ENCODE measurements at regions not wholly inside any gene's neighbourhood (a gene's known extent, or its start where the extent isn't known, plus 50 kb on each side); places are given as distances from the start of the nearest gene placed in this dataset.

DNA sequence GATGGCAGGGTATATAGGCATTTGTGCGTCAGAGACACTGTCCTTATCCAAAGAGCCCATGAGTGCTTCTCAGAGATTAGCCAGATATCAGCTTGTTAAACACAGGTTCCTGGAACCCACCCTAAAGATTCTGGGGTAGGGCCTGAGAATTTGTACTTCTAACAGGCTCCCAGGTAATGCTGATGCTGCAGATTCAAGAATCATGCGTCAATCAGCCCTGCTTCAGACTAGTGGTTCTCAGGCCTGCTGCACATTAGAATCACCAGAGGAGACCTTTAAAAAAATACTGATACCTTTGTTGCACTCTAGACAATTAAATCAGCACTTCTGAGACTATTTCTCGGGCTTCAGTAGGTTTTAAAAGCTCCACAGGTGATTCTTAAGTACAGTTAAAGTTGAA is 369.5 kb downstream of the MFSD1 start:
- H3K9me3 ChIP-seq (ENCODE audit: low read length): no peaks in the 10 kb centered on the region
- TF ChIP-seq SMC3 (conservative IDR thresholded peaks at IDR 0.05; ENCODE audit: poor library complexity) (no peak), MXI1 (conservative IDR thresholded peaks at IDR 0.05; ENCODE audit: poor library complexity, severe bottlenecking) (no peak), EZH2 (IDR thresholded peaks at IDR 0.05; ENCODE audit: borderline replicate concordance, insufficient read depth, low read length, poor library complexity, severe bottlenecking) (no peak)
- TF ChIP-seq, protein P1, sequence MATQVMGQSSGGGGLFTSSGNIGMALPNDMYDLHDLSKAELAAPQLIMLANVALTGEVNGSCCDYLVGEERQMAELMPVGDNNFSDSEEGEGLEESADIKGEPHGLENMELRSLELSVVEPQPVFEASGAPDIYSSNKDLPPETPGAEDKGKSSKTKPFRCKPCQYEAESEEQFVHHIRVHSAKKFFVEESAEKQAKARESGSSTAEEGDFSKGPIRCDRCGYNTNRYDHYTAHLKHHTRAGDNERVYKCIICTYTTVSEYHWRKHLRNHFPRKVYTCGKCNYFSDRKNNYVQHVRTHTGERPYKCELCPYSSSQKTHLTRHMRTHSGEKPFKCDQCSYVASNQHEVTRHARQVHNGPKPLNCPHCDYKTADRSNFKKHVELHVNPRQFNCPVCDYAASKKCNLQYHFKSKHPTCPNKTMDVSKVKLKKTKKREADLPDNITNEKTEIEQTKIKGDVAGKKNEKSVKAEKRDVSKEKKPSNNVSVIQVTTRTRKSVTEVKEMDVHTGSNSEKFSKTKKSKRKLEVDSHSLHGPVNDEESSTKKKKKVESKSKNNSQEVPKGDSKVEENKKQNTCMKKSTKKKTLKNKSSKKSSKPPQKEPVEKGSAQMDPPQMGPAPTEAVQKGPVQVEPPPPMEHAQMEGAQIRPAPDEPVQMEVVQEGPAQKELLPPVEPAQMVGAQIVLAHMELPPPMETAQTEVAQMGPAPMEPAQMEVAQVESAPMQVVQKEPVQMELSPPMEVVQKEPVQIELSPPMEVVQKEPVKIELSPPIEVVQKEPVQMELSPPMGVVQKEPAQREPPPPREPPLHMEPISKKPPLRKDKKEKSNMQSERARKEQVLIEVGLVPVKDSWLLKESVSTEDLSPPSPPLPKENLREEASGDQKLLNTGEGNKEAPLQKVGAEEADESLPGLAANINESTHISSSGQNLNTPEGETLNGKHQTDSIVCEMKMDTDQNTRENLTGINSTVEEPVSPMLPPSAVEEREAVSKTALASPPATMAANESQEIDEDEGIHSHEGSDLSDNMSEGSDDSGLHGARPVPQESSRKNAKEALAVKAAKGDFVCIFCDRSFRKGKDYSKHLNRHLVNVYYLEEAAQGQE (IDR thresholded peaks at IDR 0.05; ENCODE audit: borderline replicate concordance): no peak
- TF ChIP-seq, protein P2, sequence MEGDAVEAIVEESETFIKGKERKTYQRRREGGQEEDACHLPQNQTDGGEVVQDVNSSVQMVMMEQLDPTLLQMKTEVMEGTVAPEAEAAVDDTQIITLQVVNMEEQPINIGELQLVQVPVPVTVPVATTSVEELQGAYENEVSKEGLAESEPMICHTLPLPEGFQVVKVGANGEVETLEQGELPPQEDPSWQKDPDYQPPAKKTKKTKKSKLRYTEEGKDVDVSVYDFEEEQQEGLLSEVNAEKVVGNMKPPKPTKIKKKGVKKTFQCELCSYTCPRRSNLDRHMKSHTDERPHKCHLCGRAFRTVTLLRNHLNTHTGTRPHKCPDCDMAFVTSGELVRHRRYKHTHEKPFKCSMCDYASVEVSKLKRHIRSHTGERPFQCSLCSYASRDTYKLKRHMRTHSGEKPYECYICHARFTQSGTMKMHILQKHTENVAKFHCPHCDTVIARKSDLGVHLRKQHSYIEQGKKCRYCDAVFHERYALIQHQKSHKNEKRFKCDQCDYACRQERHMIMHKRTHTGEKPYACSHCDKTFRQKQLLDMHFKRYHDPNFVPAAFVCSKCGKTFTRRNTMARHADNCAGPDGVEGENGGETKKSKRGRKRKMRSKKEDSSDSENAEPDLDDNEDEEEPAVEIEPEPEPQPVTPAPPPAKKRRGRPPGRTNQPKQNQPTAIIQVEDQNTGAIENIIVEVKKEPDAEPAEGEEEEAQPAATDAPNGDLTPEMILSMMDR (IDR thresholded peaks at IDR 0.05; ENCODE audit: poor library complexity, severe bottlenecking): no peak
- H2AFZ ChIP-seq (ENCODE audit: low read depth, low read length): no peak overlapping the region
- H3K36me3 ChIP-seq (ENCODE audit: insufficient read depth, low read length): no peaks in the 10 kb centered on the region
- H3K9me2 ChIP-seq (ENCODE audit: insufficient read depth, low read length): no peaks in the 10 kb centered on the region
- H3K4me2 ChIP-seq (ENCODE audit: low read length): no peak overlapping the region
- no peaks in the 10 kb centered on the region for H3F3A ChIP-seq (ENCODE audit: insufficient read depth, low read length, poor library complexity, severe bottlenecking)
- no peak overlapping the region for H3K9ac ChIP-seq (ENCODE audit: low read length)
- no peaks in the 10 kb centered on the region for H3K79me2 ChIP-seq (replicated peaks; ENCODE audit: insufficient read depth, low read length)
- no peak overlapping the region for H3K4me3 ChIP-seq (ENCODE audit: low read length)
- H3K27ac ChIP-seq (ENCODE audit: low read length): no peak overlapping the region
- no peaks in the 10 kb centered on the region for H3K27me3 ChIP-seq (ENCODE audit: insufficient read depth, low read depth, low read length)
- no peaks in the 10 kb centered on the region for H4K20me1 ChIP-seq (ENCODE audit: insufficient read depth)

DNA sequence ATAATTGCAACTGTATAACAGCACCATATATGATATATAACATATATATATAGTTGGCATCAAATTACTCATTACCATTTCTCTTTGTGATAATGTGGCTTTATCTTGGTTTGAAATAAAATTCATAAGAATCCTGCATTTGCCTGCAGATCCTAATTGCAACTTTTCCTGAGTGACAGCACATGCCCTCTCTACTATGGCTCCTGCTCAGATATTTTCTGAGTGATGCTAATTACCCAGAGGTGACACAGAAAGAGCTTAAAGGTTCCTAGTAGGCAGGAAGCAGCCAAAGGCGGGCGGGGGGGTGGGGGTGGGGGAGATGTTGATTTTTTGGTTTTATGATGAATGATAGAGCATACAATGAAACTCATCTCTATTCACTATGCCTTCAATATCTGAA is 370.6 kb downstream of the MFSD1 start:
- no peak overlapping the region for H2AFZ ChIP-seq (ENCODE audit: low read depth, low read length)
- H3K4me2 ChIP-seq (ENCODE audit: low read length): no peak overlapping the region
- no peaks in the 10 kb centered on the region for H4K20me1 ChIP-seq (ENCODE audit: insufficient read depth)
- TF ChIP-seq EP300 (conservative IDR thresholded peaks at IDR 0.05; ENCODE audit: poor library complexity, severe bottlenecking) (no peak), POLR2AphosphoS5 (IDR thresholded peaks at IDR 0.05) (peak; percentile 21)
- TF ChIP-seq, protein P1 (IDR thresholded peaks at IDR 0.05; ENCODE audit: borderline replicate concordance): peak; percentile 94
- H3K9me3 ChIP-seq (ENCODE audit: low read length): no peaks in the 10 kb centered on the region
- H3K79me2 ChIP-seq (replicated peaks; ENCODE audit: insufficient read depth, low read length): no peaks in the 10 kb centered on the region
- H3K9me2 ChIP-seq (ENCODE audit: insufficient read depth, low read length): no peaks in the 10 kb centered on the region
- H3K36me3 ChIP-seq (ENCODE audit: insufficient read depth, low read length): no peaks in the 10 kb centered on the region
- no peak overlapping the region for H3K4me3 ChIP-seq (ENCODE audit: low read length)
- peak overlapping the region; percentile 41 for H3K27ac ChIP-seq (ENCODE audit: low read length)
- no peak overlapping the region for H3K9ac ChIP-seq (ENCODE audit: low read length)
- H3K27me3 ChIP-seq (ENCODE audit: insufficient read depth, low read depth, low read length): no peaks in the 10 kb centered on the region
- H3F3A ChIP-seq (ENCODE audit: insufficient read depth, low read length, poor library complexity, severe bottlenecking): no peaks in the 10 kb centered on the region

Measured in neural cell (in vitro differentiated cells).